ENCODE measurements at regions not wholly inside any gene's neighbourhood (a gene's known extent, or its start where the extent isn't known, plus 50 kb on each side); places are given as distances from the start of the nearest gene placed in this dataset.

GRCh38 chr11:70859180-70859579, 393.2 kb downstream of the SHANK2 start:
- no peak overlapping the region for H3K27ac ChIP-seq (ENCODE audit: low read depth, low read length)
- H3K4me1 ChIP-seq (ENCODE audit: control insufficient read depth, insufficient read depth, low read length, unreplicated experiment), result no peaks in the 10 kb centered on the region
- no peak overlapping the region for H2AFZ ChIP-seq (ENCODE audit: low read length, unreplicated experiment)
- no peaks in the 10 kb centered on the region for H3K36me3 ChIP-seq (ENCODE audit: insufficient read depth, low read length)
- H3K79me2 ChIP-seq (ENCODE audit: control insufficient read depth, insufficient read depth, low read length, unreplicated experiment), result no peaks in the 10 kb centered on the region
- H3K27me3 ChIP-seq (ENCODE audit: insufficient read depth, low read length), result no peaks in the 10 kb centered on the region
- H3K4me3 ChIP-seq (ENCODE audit: low read depth, low read length), result no peak overlapping the region

GRCh38 chr11:70860888-70861287, 391.5 kb downstream of the SHANK2 start:
- no peaks in the 10 kb centered on the region for H3K79me2 ChIP-seq (ENCODE audit: control insufficient read depth, insufficient read depth, low read length, unreplicated experiment)
- H3K27ac ChIP-seq (ENCODE audit: low read depth, low read length), result no peak overlapping the region
- no peaks in the 10 kb centered on the region for H3K27me3 ChIP-seq (ENCODE audit: insufficient read depth, low read length)
- no peaks in the 10 kb centered on the region for H3K36me3 ChIP-seq (ENCODE audit: insufficient read depth, low read length)
- H3K4me3 ChIP-seq (ENCODE audit: low read depth, low read length), result no peak overlapping the region
- H2AFZ ChIP-seq (ENCODE audit: low read length, unreplicated experiment), result no peak overlapping the region
- no peaks in the 10 kb centered on the region for H3K4me1 ChIP-seq (ENCODE audit: control insufficient read depth, insufficient read depth, low read length, unreplicated experiment)

GRCh38 chr11:70861559-70861958, 390.8 kb downstream of the SHANK2 start:
- Histone ChIP-seq H3K4me1 (ENCODE audit: control insufficient read depth, insufficient read depth, low read length, unreplicated experiment) (no peaks in the 10 kb centered on the region), H3K79me2 (ENCODE audit: control insufficient read depth, insufficient read depth, low read length, unreplicated experiment) (no peaks in the 10 kb centered on the region), H2AFZ (ENCODE audit: low read length, unreplicated experiment) (no peak overlapping the region), H3K27me3 (ENCODE audit: insufficient read depth, low read length) (no peaks in the 10 kb centered on the region), H3K4me3 (ENCODE audit: low read depth, low read length) (no peak overlapping the region), H3K36me3 (ENCODE audit: insufficient read depth, low read length) (no peaks in the 10 kb centered on the region), H3K27ac (ENCODE audit: low read depth, low read length) (no peak overlapping the region)

- no peaks in the 10 kb centered on the region for H3K4me1 ChIP-seq (ENCODE audit: control insufficient read depth, insufficient read depth, low read length, unreplicated experiment)
- H3K27ac ChIP-seq (ENCODE audit: low read depth, low read length), result no peak overlapping the region
- no peaks in the 10 kb centered on the region for H3K27me3 ChIP-seq (ENCODE audit: insufficient read depth, low read length)
- H2AFZ ChIP-seq (ENCODE audit: low read length, unreplicated experiment), result no peak overlapping the region
- no peaks in the 10 kb centered on the region for H3K36me3 ChIP-seq (ENCODE audit: insufficient read depth, low read length)
- H3K4me3 ChIP-seq (ENCODE audit: low read depth, low read length), result no peak overlapping the region
- no peaks in the 10 kb centered on the region for H3K79me2 ChIP-seq (ENCODE audit: control insufficient read depth, insufficient read depth, low read length, unreplicated experiment)
These were observed 390.3 kb downstream of the SHANK2 start for GRCh38 chr11:70862093-70862492.

- no peaks in the 10 kb centered on the region for H3K79me2 ChIP-seq (ENCODE audit: control insufficient read depth, insufficient read depth, low read length, unreplicated experiment)
- H3K36me3 ChIP-seq (ENCODE audit: insufficient read depth, low read length), result no peaks in the 10 kb centered on the region
- no peak overlapping the region for H3K4me3 ChIP-seq (ENCODE audit: low read depth, low read length)
- no peak overlapping the region for H2AFZ ChIP-seq (ENCODE audit: low read length, unreplicated experiment)
- H3K27me3 ChIP-seq (ENCODE audit: insufficient read depth, low read length), result no peaks in the 10 kb centered on the region
- H3K27ac ChIP-seq (ENCODE audit: low read depth, low read length), result no peak overlapping the region
- no peaks in the 10 kb centered on the region for H3K4me1 ChIP-seq (ENCODE audit: control insufficient read depth, insufficient read depth, low read length, unreplicated experiment)
These were observed 389.2 kb downstream of the SHANK2 start for GRCh38 chr11:70863186-70863585.

GRCh38 chr11:70863993-70864392, 388.4 kb downstream of the SHANK2 start:
- H3K27me3 ChIP-seq (ENCODE audit: insufficient read depth, low read length), result no peaks in the 10 kb centered on the region
- no peak overlapping the region for H3K27ac ChIP-seq (ENCODE audit: low read depth, low read length)
- no peak overlapping the region for H2AFZ ChIP-seq (ENCODE audit: low read length, unreplicated experiment)
- H3K79me2 ChIP-seq (ENCODE audit: control insufficient read depth, insufficient read depth, low read length, unreplicated experiment), result no peaks in the 10 kb centered on the region
- H3K4me1 ChIP-seq (ENCODE audit: control insufficient read depth, insufficient read depth, low read length, unreplicated experiment), result no peaks in the 10 kb centered on the region
- H3K36me3 ChIP-seq (ENCODE audit: insufficient read depth, low read length), result no peaks in the 10 kb centered on the region
- H3K4me3 ChIP-seq (ENCODE audit: low read depth, low read length), result no peak overlapping the region

GRCh38 chr11:70865356-70865755, 387.0 kb downstream of the SHANK2 start:
- Histone ChIP-seq H3K79me2 (ENCODE audit: control insufficient read depth, insufficient read depth, low read length, unreplicated experiment) (no peaks in the 10 kb centered on the region), H3K36me3 (ENCODE audit: insufficient read depth, low read length) (no peaks in the 10 kb centered on the region), H3K27me3 (ENCODE audit: insufficient read depth, low read length) (no peaks in the 10 kb centered on the region), H3K4me1 (ENCODE audit: control insufficient read depth, insufficient read depth, low read length, unreplicated experiment) (no peaks in the 10 kb centered on the region), H3K4me3 (ENCODE audit: low read depth, low read length) (no peak overlapping the region), H2AFZ (ENCODE audit: low read length, unreplicated experiment) (no peak overlapping the region), H3K27ac (ENCODE audit: low read depth, low read length) (no peak overlapping the region)

GRCh38 chr11:70866834-70867233, 385.5 kb downstream of the SHANK2 start:
- Histone ChIP-seq H3K4me3 (ENCODE audit: low read depth, low read length) (no peak overlapping the region), H3K36me3 (ENCODE audit: insufficient read depth, low read length) (no peaks in the 10 kb centered on the region), H3K27me3 (ENCODE audit: insufficient read depth, low read length) (no peaks in the 10 kb centered on the region), H3K4me1 (ENCODE audit: control insufficient read depth, insufficient read depth, low read length, unreplicated experiment) (no peaks in the 10 kb centered on the region), H3K79me2 (ENCODE audit: control insufficient read depth, insufficient read depth, low read length, unreplicated experiment) (no peaks in the 10 kb centered on the region), H3K27ac (ENCODE audit: low read depth, low read length) (no peak overlapping the region), H2AFZ (ENCODE audit: low read length, unreplicated experiment) (no peak overlapping the region)

- Histone ChIP-seq H3K36me3 (ENCODE audit: insufficient read depth, low read length) (no peaks in the 10 kb centered on the region), H3K79me2 (ENCODE audit: control insufficient read depth, insufficient read depth, low read length, unreplicated experiment) (no peaks in the 10 kb centered on the region), H3K4me1 (ENCODE audit: control insufficient read depth, insufficient read depth, low read length, unreplicated experiment) (no peaks in the 10 kb centered on the region), H3K27me3 (ENCODE audit: insufficient read depth, low read length) (no peaks in the 10 kb centered on the region), H3K27ac (ENCODE audit: low read depth, low read length) (no peak overlapping the region), H3K4me3 (ENCODE audit: low read depth, low read length) (no peak overlapping the region), H2AFZ (ENCODE audit: low read length, unreplicated experiment) (no peak overlapping the region)
These were observed 384.9 kb downstream of the SHANK2 start for GRCh38 chr11:70867281-70868047.

GRCh38 chr11:70868341-70868885, 384.0 kb downstream of the SHANK2 start:
- H3K36me3 ChIP-seq (ENCODE audit: insufficient read depth, low read length), result no peaks in the 10 kb centered on the region
- no peaks in the 10 kb centered on the region for H3K79me2 ChIP-seq (ENCODE audit: control insufficient read depth, insufficient read depth, low read length, unreplicated experiment)
- no peaks in the 10 kb centered on the region for H3K27me3 ChIP-seq (ENCODE audit: insufficient read depth, low read length)
- H3K4me3 ChIP-seq (ENCODE audit: low read depth, low read length), result no peak overlapping the region
- no peak overlapping the region for H3K27ac ChIP-seq (ENCODE audit: low read depth, low read length)
- H2AFZ ChIP-seq (ENCODE audit: low read length, unreplicated experiment), result no peak overlapping the region
- no peaks in the 10 kb centered on the region for H3K4me1 ChIP-seq (ENCODE audit: control insufficient read depth, insufficient read depth, low read length, unreplicated experiment)

- H3K27ac ChIP-seq (ENCODE audit: low read depth, low read length), result no peak overlapping the region
- H3K36me3 ChIP-seq (ENCODE audit: insufficient read depth, low read length), result no peaks in the 10 kb centered on the region
- no peaks in the 10 kb centered on the region for H3K79me2 ChIP-seq (ENCODE audit: control insufficient read depth, insufficient read depth, low read length, unreplicated experiment)
- H3K4me3 ChIP-seq (ENCODE audit: low read depth, low read length), result no peak overlapping the region
- H3K27me3 ChIP-seq (ENCODE audit: insufficient read depth, low read length), result no peaks in the 10 kb centered on the region
- no peak overlapping the region for H2AFZ ChIP-seq (ENCODE audit: low read length, unreplicated experiment)
- no peaks in the 10 kb centered on the region for H3K4me1 ChIP-seq (ENCODE audit: control insufficient read depth, insufficient read depth, low read length, unreplicated experiment)
These were observed 383.3 kb downstream of the SHANK2 start for GRCh38 chr11:70869054-70869453.
